K562 (cell line): ENCODE measurements at regions not wholly inside any gene's neighbourhood (a gene's known extent, or its start where the extent isn't known, plus 50 kb on each side); places are given as distances from the start of the nearest gene placed in this dataset.

Experiments
- ATAC-seq: fragments of 200-7000 bp; cut with Tn5 transposase; 3 replicates; pipeline ENCODE4 v1.9.1; 2020; ENCODE audit warnings: moderate library complexity
- BruUV-seq: library from RNA; stranded (reverse); fragments of 400-500 nt; replicated peaks from 2 replicates; lab custom pipeline; 2021; lab: Mats Ljungman, UMichigan
- CTCF ChIA-PET: fragments of 300-600 bp; formaldehyde crosslinking; extraction: SDS; loops from one replicate; lab custom pipeline; 2021; ENCODE audit warnings: low intra/inter-chr PET ratio; lab: Yijun Ruan, JAX
- POLR2A ChIA-PET: fragments of 300-600, 350-650 bp; sonication (Branson Sonifier 250); formaldehyde crosslinking; extraction: SDS; loops from one replicate; lab custom pipeline; 2021; ENCODE audit warnings: antibody characterized with exemption, inconsistent platforms; lab: Yijun Ruan, JAX
- DNase-seq, 4 experiments: peaks; one replicate each; pipeline versions ENCODE4 v3.0.0 to v3.0.0-alpha.2; 2011 to 2018; ENCODE audit warnings: low spot score in 3 of 4, mixed read lengths in 3 of 4; ENCODE audit errors: extremely low read depth in 1 of 4
- FAIRE-seq: peaks from 2 replicates; lab custom pipeline; 2011; peaks lifted over from hg19 to GRCh38; lab: Jason Lieb, UNC
- H2AFZ ChIP-seq: 2 replicates; pipeline ENCODE4 v1.6.0; 2011; ENCODE audit warnings: low read depth, low read length, control low read depth, inconsistent platforms
- H3K27ac ChIP-seq: fragments of 200-600 bp; 3 replicates; pipeline ENCODE4 v1.8.0; 2011; ENCODE audit warnings: low read depth, mild to moderate bottlenecking, control low read depth, inconsistent platforms, low read length, moderate library complexity, mixed read lengths; ENCODE audit errors: extremely low read depth
- H3K27me3 ChIP-seq, 2 experiments: fragments of 300-600 bp in 1 of 2; 2 replicates in 1 of 2; 3 replicates in 1 of 2; pipeline versions ENCODE4 v1.6.0 to v1.8.0; 2011; ENCODE audit warnings: inconsistent platforms in 2 of 2, low read length in 2 of 2, mild to moderate bottlenecking in 1 of 2, mixed read lengths in 1 of 2, moderate library complexity in 1 of 2; ENCODE audit not compliant: control insufficient read depth in 2 of 2, insufficient read depth in 2 of 2
- H3K36me3 ChIP-seq: fragments of 300-600 bp; 3 replicates; pipeline ENCODE4 v1.8.0; 2011; ENCODE audit warnings: mild to moderate bottlenecking, low read length, inconsistent platforms; ENCODE audit not compliant: control insufficient read depth, insufficient read depth
- H3K4me1 ChIP-seq, 2 experiments: fragments of 200-600 bp in 1 of 2; replicated peaks in 1 of 2; 2 replicates in 1 of 2; 3 replicates in 1 of 2; pipeline versions ENCODE4 v1.5.1 to v1.8.0; 2011; ENCODE audit warnings: inconsistent platforms in 2 of 2, low read length in 2 of 2, mild to moderate bottlenecking in 1 of 2, mixed read lengths in 1 of 2, moderate library complexity in 1 of 2; ENCODE audit not compliant: control insufficient read depth in 2 of 2, insufficient read depth in 2 of 2
- H3K4me2 ChIP-seq: 2 replicates; pipeline ENCODE4 v1.6.1; 2011; ENCODE audit warnings: low read length, control low read depth, inconsistent platforms, mixed read lengths; ENCODE audit not compliant: insufficient read depth
- H3K4me3 ChIP-seq: fragments of 200-600 bp; sonication (generic), shearing (Covaris generic); 2 replicates; pipeline ENCODE4 v1.5.1; 2016; ENCODE audit warnings: control low read depth, inconsistent platforms
- H3K79me2 ChIP-seq: fragments of 200-600 bp; 3 replicates; pipeline ENCODE4 v1.8.0; 2011; ENCODE audit warnings: low read length, inconsistent platforms; ENCODE audit not compliant: control insufficient read depth, insufficient read depth
- H3K9ac ChIP-seq, 2 experiments: 2 replicates each; pipeline versions ENCODE4 v1.6.0 to v1.6.1; 2011; ENCODE audit warnings: low read depth in 2 of 2, low read length in 2 of 2, control low read depth in 1 of 2, inconsistent platforms in 1 of 2, mild to moderate bottlenecking in 1 of 2, mixed read lengths in 1 of 2; ENCODE audit not compliant: insufficient read depth in 1 of 2
- H3K9me1 ChIP-seq: one replicate; pipeline ENCODE4 v1.6.0; 2011; ENCODE audit warnings: inconsistent platforms, mild to moderate bottlenecking, low read length, moderate library complexity; ENCODE audit not compliant: control insufficient read depth, insufficient read depth
- H3K9me3 ChIP-seq: replicated peaks from 2 replicates; pipeline ENCODE4 v1.5.1; 2011; ENCODE audit warnings: low read depth, low read length, inconsistent platforms; ENCODE audit not compliant: control insufficient read depth, insufficient read depth
- H4K20me1 ChIP-seq: replicated peaks from 2 replicates; pipeline ENCODE4 v1.6.1; 2011; ENCODE audit warnings: low read length, inconsistent platforms, mixed read lengths; ENCODE audit not compliant: control insufficient read depth, insufficient read depth
- ERF ChIP-seq: fragments of 450-650 bp; formaldehyde crosslinking; IDR thresholded peaks from 2 replicates; pipeline ENCODE4 v1.4.0; 2020; ENCODE audit warnings: mild to moderate bottlenecking, mixed read lengths
- FOSL1 ChIP-seq: fragments of 200-800 bp; sonication (Bioruptor generic); conservative IDR thresholded peaks from 2 replicates; pipeline ENCODE4 v1.6.1; 2016; ENCODE audit warnings: missing genetic modification characterization, missing compliant biosample characterization
- KDM1A ChIP-seq, 2 experiments: fragments of 450-650 bp; IDR thresholded peaks; 2 replicates each; pipeline ENCODE4 v1.6.1; 2016; ENCODE audit warnings: mild to moderate bottlenecking in 2 of 2
- NR2C2 ChIP-seq, 2 experiments: fragments of 200-800 bp in 1 of 2; sonication (Bioruptor generic) in 1 of 2; sonication (generic) in 1 of 2; formaldehyde crosslinking in 1 of 2; IDR thresholded peaks; 2 replicates each; pipeline versions ENCODE4 v1.6.1 to v1.8.0; 2016 to 2022; ENCODE audit warnings: mild to moderate bottlenecking in 1 of 2, missing compliant biosample characterization in 1 of 2, missing genetic modification characterization in 1 of 2, missing genetic modification reagents in 1 of 2
- SMARCC2 ChIP-seq: fragments of 450-650 bp; IDR thresholded peaks from 2 replicates; pipeline ENCODE4 v1.6.1; 2017; ENCODE audit warnings: antibody characterized with exemption, moderate library complexity, mild to moderate bottlenecking, low read depth
- ZNF274 ChIP-seq: IDR thresholded peaks from 2 replicates; pipeline ENCODE4 v1.6.1; 2011; ENCODE audit warnings: low read depth, mild to moderate bottlenecking, low read length, moderate library complexity, borderline replicate concordance
- WGBS: fragments of 100-300 bp; shearing (Covaris generic); methylation state at CpG from one replicate; pipeline ENCODE4 v1.1.6; 2016; ENCODE audit warnings: low coverage, mixed read lengths; ENCODE audit not compliant: insufficient coverage; ENCODE audit errors: missing lambda C conversion rate; 5-methylcytosine and 5-hydroxymethylcytosine counted together
- in situ Hi-C: fragments of 300-500 bp; cut with MboI; formaldehyde crosslinking; loops from 4 replicates; pipeline ENCODE4 v1.15.0; 2018; ENCODE audit warnings: inconsistent platforms, mixed read lengths
- intact Hi-C: fragments of 100-400 bp; cut with micrococcal nuclease; formaldehyde crosslinking; loops from 2 replicates; pipeline ENCODE4 v1.14.2; 2022

- Histone ChIP-seq H3K36me3 (no peaks in the 10 kb centered on the region), H3K79me2 (no peaks in the 10 kb centered on the region), H3K27me3 (peaks cover 3 to 4% of the 10 kb centered on the region in 2 experiments; a peak in 4 of 5 replicates), H3K9ac (0 out of 4 replicates have a peak overlapping the region, but pooled peaks of 1 of the 2 experiments have one; percentile 39), H3K4me3 (no peak overlapping the region), H2AFZ (no peak overlapping the region), H3K27ac (no peak overlapping the region)
- 15% methylated on average over 5 of the region's 5 CpGs for WGBS
- FAIRE-seq, result no peak
- intact Hi-C loops, result no loop called here
- in situ Hi-C loops, result no loop called here
- TF ChIP-seq ZNF274 (no peak), SMARCC2 (no peak), FOSL1 (tag) (peak; percentile 50), NR2C2 (CRISPR knock-in tag; IDR thresholded peaks at IDR 0.05) (no peak), NR2C2 (tag; IDR thresholded peaks at IDR 0.05) (peak; percentile 4), ERF (CRISPR knock-in tag) (no peak), KDM1A (IDR thresholded peaks at IDR 0.05) (no peak)
- TF ChIP-seq, all 486 proteins: peak for 2
- DNase-seq, result no peak
- H3K9me1 ChIP-seq, result no peaks in the 10 kb centered on the region
- ChIA-PET POLR2A (interaction anchor here (0.7 to 1.8 kb wide), 4 partner anchors 15 to 227 kb away, joined by 3 to 6 read pairs (median 4); partner anchors contain the start of genes SNRNP40 and ZCCHC17), CTCF (no interaction called here)
- no TSS peak for BruUV-seq
- no peak; the same call in 2 of the 3 replicates for ATAC-seq
- H3K4me2 ChIP-seq, result no peak overlapping the region
- H3K4me1 ChIP-seq, result peaks cover 0 to 4% of the 10 kb centered on the region in 2 experiments; a peak in 2 of 5 replicates
- H3K9me3 ChIP-seq, result no peaks in the 10 kb centered on the region
- no peaks in the 10 kb centered on the region for H4K20me1 ChIP-seq
Measured at GRCh38 chr1:31523769-31524168, 52.5 kb upstream of the TINAGL1 start.
